ENCODE measurements at regions not wholly inside any gene's neighbourhood (a gene's known extent, or its start where the extent isn't known, plus 50 kb on each side); places are given as distances from the start of the nearest gene placed in this dataset.

- Histone ChIP-seq H3K9ac (ENCODE audit: low read depth in 1 of 2, low read length in 2 of 2) (no peak overlapping the region), H3K27ac (ENCODE audit: low read depth in 2 of 2, low read length in 2 of 2) (no peak overlapping the region), H3K4me1 (ENCODE audit: control insufficient read depth in 2 of 2, insufficient read depth in 2 of 2, low read length in 2 of 2) (no peaks in the 10 kb centered on the region), H3K9me3 (ENCODE audit: control insufficient read depth in 2 of 2, low read length in 2 of 2) (no peaks in the 10 kb centered on the region), H3K27me3 (ENCODE audit: control insufficient read depth in 2 of 2, insufficient read depth in 2 of 2, low read length in 2 of 2) (peaks cover 0 to 3% of the 10 kb centered on the region in 2 donors), H3K4me3 (ENCODE audit: low read length in 2 of 2) (no peak overlapping the region), H3K36me3 (ENCODE audit: control insufficient read depth in 2 of 2, insufficient read depth in 2 of 2, low read length in 2 of 2) (no peaks in the 10 kb centered on the region)
Measured at GRCh38 chr5:175305251-175305650, 138.7 kb downstream of the DRD1 start.

GRCh38 chr5:175290379-175290778 lies 153.6 kb downstream of the DRD1 start:
- Histone ChIP-seq H3K27me3 (ENCODE audit: control insufficient read depth in 2 of 2, insufficient read depth in 2 of 2, low read length in 2 of 2) (no peaks in the 10 kb centered on the region), H3K36me3 (ENCODE audit: control insufficient read depth in 2 of 2, insufficient read depth in 2 of 2, low read length in 2 of 2) (no peaks in the 10 kb centered on the region), H3K4me1 (ENCODE audit: control insufficient read depth in 2 of 2, insufficient read depth in 2 of 2, low read length in 2 of 2) (no peaks in the 10 kb centered on the region), H3K9me3 (ENCODE audit: control insufficient read depth in 2 of 2, low read length in 2 of 2) (no peaks in the 10 kb centered on the region), H3K4me3 (ENCODE audit: low read length in 2 of 2) (no peak overlapping the region), H3K27ac (ENCODE audit: low read depth in 2 of 2, low read length in 2 of 2) (no peak overlapping the region), H3K9ac (ENCODE audit: low read depth in 1 of 2, low read length in 2 of 2) (no peak overlapping the region)

DNA sequence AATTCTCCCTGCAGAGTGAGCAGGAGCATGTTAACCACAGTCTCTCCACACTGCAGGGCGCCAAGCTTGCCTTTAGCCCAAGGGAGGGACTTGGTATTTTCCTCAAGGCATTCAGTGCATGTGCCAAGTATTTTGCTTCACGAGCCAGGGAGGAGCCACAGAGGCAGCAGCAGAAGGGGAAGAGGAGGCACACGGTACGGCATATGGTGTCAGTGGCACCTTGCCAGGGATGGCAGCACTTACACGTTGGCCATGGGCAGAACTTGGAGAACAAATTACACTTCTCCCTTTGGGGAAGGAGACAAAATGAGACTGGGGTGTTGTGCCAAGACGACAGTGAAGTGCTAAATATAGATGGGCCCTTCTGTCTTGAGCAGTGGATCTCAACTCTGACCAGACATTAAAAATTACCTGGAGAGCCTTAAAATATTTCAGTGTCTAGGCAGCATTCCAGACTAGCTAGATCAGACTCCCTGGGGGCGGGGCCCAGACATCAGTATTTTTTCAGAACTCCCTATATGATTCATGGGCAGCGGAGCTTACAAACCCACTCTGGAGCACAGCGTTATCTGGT lies 155.8 kb downstream of the DRD1 start:
- Histone ChIP-seq H3K9me3 (ENCODE audit: control insufficient read depth in 2 of 2, low read length in 2 of 2) (no peaks in the 10 kb centered on the region), H3K36me3 (ENCODE audit: control insufficient read depth in 2 of 2, insufficient read depth in 2 of 2, low read length in 2 of 2) (no peaks in the 10 kb centered on the region), H3K9ac (ENCODE audit: low read depth in 1 of 2, low read length in 2 of 2) (no peak overlapping the region), H3K4me1 (ENCODE audit: control insufficient read depth in 2 of 2, insufficient read depth in 2 of 2, low read length in 2 of 2) (no peaks in the 10 kb centered on the region), H3K4me3 (ENCODE audit: low read length in 2 of 2) (no peak overlapping the region), H3K27me3 (ENCODE audit: control insufficient read depth in 2 of 2, insufficient read depth in 2 of 2, low read length in 2 of 2) (no peaks in the 10 kb centered on the region), H3K27ac (ENCODE audit: low read depth in 2 of 2, low read length in 2 of 2) (no peak overlapping the region)

GRCh38 chr5:175286981-175287380 lies 157.0 kb downstream of the DRD1 start:
- no peaks in the 10 kb centered on the region for H3K36me3 ChIP-seq (ENCODE audit: control insufficient read depth in 2 of 2, insufficient read depth in 2 of 2, low read length in 2 of 2)
- no peak overlapping the region for H3K9ac ChIP-seq (ENCODE audit: low read depth in 1 of 2, low read length in 2 of 2)

DNA sequence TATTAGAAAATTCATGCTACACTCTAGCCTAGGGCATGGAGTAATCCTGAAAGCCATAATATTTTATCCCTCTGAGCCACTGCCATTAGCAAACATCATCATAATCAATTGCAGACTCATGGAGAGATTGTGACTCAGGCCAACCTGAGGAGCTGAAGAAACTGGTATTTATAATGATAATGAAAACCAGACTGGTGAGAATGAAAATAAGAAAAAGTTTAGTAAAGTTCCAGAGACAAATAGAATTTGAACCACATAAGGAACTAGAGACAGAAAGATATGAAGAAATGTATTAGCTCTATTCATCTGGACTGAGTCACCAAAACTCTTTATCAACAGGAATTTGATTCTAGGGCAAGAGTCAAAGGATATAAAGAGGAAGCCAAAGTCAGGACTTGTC lies 158.7 kb downstream of the DRD1 start:
- H3K27me3 ChIP-seq (ENCODE audit: control insufficient read depth in 2 of 2, insufficient read depth in 2 of 2, low read length in 2 of 2), result no peaks in the 10 kb centered on the region

More at GRCh38 chr5:175286981-175287380, 157.0 kb downstream of the DRD1 start:
- no peaks in the 10 kb centered on the region for H3K27me3 ChIP-seq (ENCODE audit: control insufficient read depth in 2 of 2, insufficient read depth in 2 of 2, low read length in 2 of 2)
- no peak overlapping the region for H3K27ac ChIP-seq (ENCODE audit: low read depth in 2 of 2, low read length in 2 of 2)
- no peaks in the 10 kb centered on the region for H3K4me1 ChIP-seq (ENCODE audit: control insufficient read depth in 2 of 2, insufficient read depth in 2 of 2, low read length in 2 of 2)
- no peaks in the 10 kb centered on the region for H3K9me3 ChIP-seq (ENCODE audit: control insufficient read depth in 2 of 2, low read length in 2 of 2)
- no peak overlapping the region for H3K4me3 ChIP-seq (ENCODE audit: low read length in 2 of 2)

GRCh38 chr5:175284806-175285205 lies 159.2 kb downstream of the DRD1 start:
- no peak overlapping the region for H3K9ac ChIP-seq (ENCODE audit: low read depth in 1 of 2, low read length in 2 of 2)
- H3K36me3 ChIP-seq (ENCODE audit: control insufficient read depth in 2 of 2, insufficient read depth in 2 of 2, low read length in 2 of 2), result no peaks in the 10 kb centered on the region
- no peaks in the 10 kb centered on the region for H3K27me3 ChIP-seq (ENCODE audit: control insufficient read depth in 2 of 2, insufficient read depth in 2 of 2, low read length in 2 of 2)
- no peak overlapping the region for H3K27ac ChIP-seq (ENCODE audit: low read depth in 2 of 2, low read length in 2 of 2)
- H3K4me1 ChIP-seq (ENCODE audit: control insufficient read depth in 2 of 2, insufficient read depth in 2 of 2, low read length in 2 of 2), result no peaks in the 10 kb centered on the region
- H3K9me3 ChIP-seq (ENCODE audit: control insufficient read depth in 2 of 2, low read length in 2 of 2), result no peaks in the 10 kb centered on the region
- H3K4me3 ChIP-seq (ENCODE audit: low read length in 2 of 2), result no peak overlapping the region

More for the DNA sequence above, 158.7 kb downstream of the DRD1 start:
- Histone ChIP-seq H3K36me3 (ENCODE audit: control insufficient read depth in 2 of 2, insufficient read depth in 2 of 2, low read length in 2 of 2) (no peaks in the 10 kb centered on the region), H3K27ac (ENCODE audit: low read depth in 2 of 2, low read length in 2 of 2) (no peak overlapping the region), H3K4me1 (ENCODE audit: control insufficient read depth in 2 of 2, insufficient read depth in 2 of 2, low read length in 2 of 2) (no peaks in the 10 kb centered on the region), H3K4me3 (ENCODE audit: low read length in 2 of 2) (no peak overlapping the region), H3K9me3 (ENCODE audit: control insufficient read depth in 2 of 2, low read length in 2 of 2) (no peaks in the 10 kb centered on the region), H3K9ac (ENCODE audit: low read depth in 1 of 2, low read length in 2 of 2) (no peak overlapping the region)

DNA sequence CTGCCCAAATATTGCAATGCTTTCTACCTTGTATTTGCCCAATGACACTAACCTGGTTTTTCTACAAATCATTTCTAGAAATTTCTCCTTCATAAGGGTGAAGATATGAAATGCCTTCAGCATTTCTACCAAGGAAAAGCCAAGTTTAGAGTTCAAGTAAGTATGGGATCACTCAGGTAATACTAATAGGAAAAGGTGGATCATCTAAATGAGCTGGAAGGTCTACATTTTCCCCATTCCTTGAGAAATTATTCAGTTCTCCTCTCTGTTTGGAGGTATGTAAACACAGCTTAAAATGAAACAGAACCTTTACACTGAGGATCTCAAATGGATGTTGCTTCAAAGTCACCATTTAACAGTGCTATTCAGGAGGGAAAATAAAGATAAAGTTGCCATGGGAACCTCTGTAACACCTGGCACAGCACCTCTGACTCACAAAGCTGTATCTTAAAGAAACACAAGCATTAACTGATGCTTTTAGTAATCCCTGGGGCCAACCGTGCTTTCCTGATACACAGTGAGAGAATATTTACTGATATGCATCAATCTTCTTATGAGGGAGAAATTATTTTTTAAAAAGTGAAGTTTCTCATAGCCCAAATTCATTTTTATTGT lies 161.3 kb downstream of the DRD1 start:
- Histone ChIP-seq H3K27ac (ENCODE audit: low read depth in 2 of 2, low read length in 2 of 2) (no peak overlapping the region), H3K27me3 (ENCODE audit: control insufficient read depth in 2 of 2, insufficient read depth in 2 of 2, low read length in 2 of 2) (no peaks in the 10 kb centered on the region), H3K9ac (ENCODE audit: low read depth in 1 of 2, low read length in 2 of 2) (no peak overlapping the region), H3K4me3 (ENCODE audit: low read length in 2 of 2) (no peak overlapping the region), H3K4me1 (ENCODE audit: control insufficient read depth in 2 of 2, insufficient read depth in 2 of 2, low read length in 2 of 2) (no peaks in the 10 kb centered on the region), H3K9me3 (ENCODE audit: control insufficient read depth in 2 of 2, low read length in 2 of 2) (no peaks in the 10 kb centered on the region), H3K36me3 (ENCODE audit: control insufficient read depth in 2 of 2, insufficient read depth in 2 of 2, low read length in 2 of 2) (no peaks in the 10 kb centered on the region)

GRCh38 chr5:175281714-175282113 lies 162.3 kb downstream of the DRD1 start:
- no peak overlapping the region for H3K27ac ChIP-seq (ENCODE audit: low read depth in 2 of 2, low read length in 2 of 2)
- H3K4me1 ChIP-seq (ENCODE audit: control insufficient read depth in 2 of 2, insufficient read depth in 2 of 2, low read length in 2 of 2), result no peaks in the 10 kb centered on the region
- H3K9me3 ChIP-seq (ENCODE audit: control insufficient read depth in 2 of 2, low read length in 2 of 2), result no peaks in the 10 kb centered on the region

GRCh38 chr5:175281257-175281656 lies 162.7 kb downstream of the DRD1 start:
- no peak overlapping the region for H3K9ac ChIP-seq (ENCODE audit: low read depth in 1 of 2, low read length in 2 of 2)
- no peak overlapping the region for H3K4me3 ChIP-seq (ENCODE audit: low read length in 2 of 2)
- no peaks in the 10 kb centered on the region for H3K27me3 ChIP-seq (ENCODE audit: control insufficient read depth in 2 of 2, insufficient read depth in 2 of 2, low read length in 2 of 2)
- no peaks in the 10 kb centered on the region for H3K9me3 ChIP-seq (ENCODE audit: control insufficient read depth in 2 of 2, low read length in 2 of 2)
- H3K36me3 ChIP-seq (ENCODE audit: control insufficient read depth in 2 of 2, insufficient read depth in 2 of 2, low read length in 2 of 2), result no peaks in the 10 kb centered on the region
- no peak overlapping the region for H3K27ac ChIP-seq (ENCODE audit: low read depth in 2 of 2, low read length in 2 of 2)
- H3K4me1 ChIP-seq (ENCODE audit: control insufficient read depth in 2 of 2, insufficient read depth in 2 of 2, low read length in 2 of 2), result no peaks in the 10 kb centered on the region

More at GRCh38 chr5:175281714-175282113, 162.3 kb downstream of the DRD1 start:
- Histone ChIP-seq H3K36me3 (ENCODE audit: control insufficient read depth in 2 of 2, insufficient read depth in 2 of 2, low read length in 2 of 2) (no peaks in the 10 kb centered on the region), H3K4me3 (ENCODE audit: low read length in 2 of 2) (no peak overlapping the region), H3K27me3 (ENCODE audit: control insufficient read depth in 2 of 2, insufficient read depth in 2 of 2, low read length in 2 of 2) (no peaks in the 10 kb centered on the region), H3K9ac (ENCODE audit: low read depth in 1 of 2, low read length in 2 of 2) (no peak overlapping the region)

GRCh38 chr5:175279506-175279905 lies 164.5 kb downstream of the DRD1 start:
- Histone ChIP-seq H3K4me3 (ENCODE audit: low read length in 2 of 2) (no peak overlapping the region), H3K4me1 (ENCODE audit: control insufficient read depth in 2 of 2, insufficient read depth in 2 of 2, low read length in 2 of 2) (no peaks in the 10 kb centered on the region), H3K9me3 (ENCODE audit: control insufficient read depth in 2 of 2, low read length in 2 of 2) (no peaks in the 10 kb centered on the region), H3K27me3 (ENCODE audit: control insufficient read depth in 2 of 2, insufficient read depth in 2 of 2, low read length in 2 of 2) (no peaks in the 10 kb centered on the region), H3K9ac (ENCODE audit: low read depth in 1 of 2, low read length in 2 of 2) (no peak overlapping the region), H3K27ac (ENCODE audit: low read depth in 2 of 2, low read length in 2 of 2) (no peak overlapping the region), H3K36me3 (ENCODE audit: control insufficient read depth in 2 of 2, insufficient read depth in 2 of 2, low read length in 2 of 2) (no peaks in the 10 kb centered on the region)
